ENCODE measurements at regions not wholly inside any gene's neighbourhood (a gene's known extent, or its start where the extent isn't known, plus 50 kb on each side); places are given as distances from the start of the nearest gene placed in this dataset.
"Not testable (repeated sequence)": the region's sequence is repeated elsewhere in the genome, so short reads cannot be mapped to it uniquely, and the experiment has no call there.

DNA sequence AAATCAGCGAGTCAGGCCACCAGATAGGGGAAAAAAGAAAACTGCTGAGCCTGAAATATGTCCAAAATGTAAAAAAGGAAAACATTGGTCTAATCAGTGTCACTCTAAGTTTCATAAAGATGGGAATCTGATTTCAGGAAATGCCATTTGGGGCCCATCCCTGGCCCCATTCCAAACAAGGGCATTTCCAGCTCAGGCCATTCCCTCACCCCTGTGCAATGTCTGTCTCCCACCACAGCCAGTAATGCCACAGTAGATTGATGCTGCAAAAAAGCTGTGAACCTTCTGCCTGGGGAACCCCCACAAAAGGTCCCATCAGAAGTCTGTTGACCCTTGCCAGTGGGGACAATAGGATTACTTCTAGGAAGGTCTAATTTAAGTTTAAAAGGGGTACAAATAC, 199.6 kb downstream of the YTHDC2 start:
- TF ChIP-seq, protein P1, sequence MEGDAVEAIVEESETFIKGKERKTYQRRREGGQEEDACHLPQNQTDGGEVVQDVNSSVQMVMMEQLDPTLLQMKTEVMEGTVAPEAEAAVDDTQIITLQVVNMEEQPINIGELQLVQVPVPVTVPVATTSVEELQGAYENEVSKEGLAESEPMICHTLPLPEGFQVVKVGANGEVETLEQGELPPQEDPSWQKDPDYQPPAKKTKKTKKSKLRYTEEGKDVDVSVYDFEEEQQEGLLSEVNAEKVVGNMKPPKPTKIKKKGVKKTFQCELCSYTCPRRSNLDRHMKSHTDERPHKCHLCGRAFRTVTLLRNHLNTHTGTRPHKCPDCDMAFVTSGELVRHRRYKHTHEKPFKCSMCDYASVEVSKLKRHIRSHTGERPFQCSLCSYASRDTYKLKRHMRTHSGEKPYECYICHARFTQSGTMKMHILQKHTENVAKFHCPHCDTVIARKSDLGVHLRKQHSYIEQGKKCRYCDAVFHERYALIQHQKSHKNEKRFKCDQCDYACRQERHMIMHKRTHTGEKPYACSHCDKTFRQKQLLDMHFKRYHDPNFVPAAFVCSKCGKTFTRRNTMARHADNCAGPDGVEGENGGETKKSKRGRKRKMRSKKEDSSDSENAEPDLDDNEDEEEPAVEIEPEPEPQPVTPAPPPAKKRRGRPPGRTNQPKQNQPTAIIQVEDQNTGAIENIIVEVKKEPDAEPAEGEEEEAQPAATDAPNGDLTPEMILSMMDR (IDR thresholded peaks at IDR 0.05; ENCODE audit: insufficient read depth, low read length) = no peak
- H3K4me3 ChIP-seq (ENCODE audit: low read depth, low read length) = no peak overlapping the region
- DNase-seq (ENCODE audit: low read depth) = no peak

DNA sequence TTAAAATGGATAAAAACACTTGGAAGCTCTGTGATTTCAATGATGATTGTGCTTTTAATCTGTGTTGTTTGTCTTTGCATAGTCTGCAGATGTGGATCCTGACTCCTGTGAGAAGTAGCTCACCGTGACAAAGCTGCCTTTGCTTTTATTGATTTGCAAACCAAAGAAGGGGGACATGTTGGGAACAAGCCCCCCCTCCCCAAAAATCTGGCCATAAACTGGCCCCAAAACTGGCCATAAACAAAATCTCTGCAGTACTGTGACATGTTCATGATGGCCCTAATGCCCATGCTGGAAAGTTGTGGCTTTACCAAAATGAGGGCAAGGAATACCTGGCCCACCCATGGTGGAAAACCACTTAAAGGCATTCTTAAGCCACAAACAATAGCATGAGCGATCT, 202.4 kb downstream of the YTHDC2 start:
- not testable (repeated sequence) for DNase-seq (ENCODE audit: low read depth)

DNA sequence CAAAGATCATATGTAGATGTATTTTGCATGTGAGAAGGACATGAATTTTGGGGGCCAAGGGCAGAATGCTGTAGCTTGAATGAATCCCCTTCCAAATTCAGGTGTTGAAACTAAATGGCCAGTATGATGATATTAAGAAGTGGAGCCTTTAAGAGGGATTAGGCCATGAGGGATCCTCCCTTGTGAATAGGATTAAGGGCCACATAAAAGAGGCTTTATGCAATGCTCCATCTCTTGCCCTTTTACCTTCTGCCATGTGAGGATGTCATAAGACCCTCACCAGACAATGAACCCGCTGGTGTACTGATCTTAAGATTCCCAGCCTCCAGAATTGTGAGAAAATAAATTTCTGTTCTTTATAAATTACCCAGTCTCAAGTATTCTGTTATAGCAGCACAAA, 206.1 kb downstream of the YTHDC2 start:
- TF ChIP-seq, protein P1 (IDR thresholded peaks at IDR 0.05; ENCODE audit: insufficient read depth, low read length) = no peak
- no peak overlapping the region for H3K4me3 ChIP-seq (ENCODE audit: low read depth, low read length)
- no peak for DNase-seq (ENCODE audit: low read depth)

More for the DNA sequence above, 202.4 kb downstream of the YTHDC2 start:
- not testable (repeated sequence) for H3K4me3 ChIP-seq (ENCODE audit: low read depth, low read length)

DNA sequence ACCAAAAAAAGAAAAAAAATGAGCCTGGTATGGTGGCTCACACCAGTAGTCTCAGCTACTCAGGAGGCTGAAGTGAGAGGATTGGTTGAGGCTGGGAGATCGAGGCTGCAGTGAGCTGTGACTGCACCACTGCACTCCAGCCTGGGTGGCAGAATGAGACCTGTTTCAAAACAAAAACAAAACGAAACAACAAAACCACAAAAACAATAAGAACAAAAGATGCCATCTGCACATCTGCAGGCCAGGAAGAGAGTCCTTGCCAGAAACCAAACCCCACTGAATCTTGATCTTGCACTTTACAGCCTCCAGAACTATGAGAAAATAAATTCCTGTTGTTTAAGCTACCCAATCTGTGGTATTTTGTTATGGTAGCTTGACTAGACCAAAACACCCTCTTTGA, 207.7 kb downstream of the YTHDC2 start:
- H3K4me3 ChIP-seq (ENCODE audit: low read depth, low read length) = no peak overlapping the region
- TF ChIP-seq, protein P1 (IDR thresholded peaks at IDR 0.05; ENCODE audit: insufficient read depth, low read length) = no peak
- no peak for DNase-seq (ENCODE audit: low read depth)

DNA sequence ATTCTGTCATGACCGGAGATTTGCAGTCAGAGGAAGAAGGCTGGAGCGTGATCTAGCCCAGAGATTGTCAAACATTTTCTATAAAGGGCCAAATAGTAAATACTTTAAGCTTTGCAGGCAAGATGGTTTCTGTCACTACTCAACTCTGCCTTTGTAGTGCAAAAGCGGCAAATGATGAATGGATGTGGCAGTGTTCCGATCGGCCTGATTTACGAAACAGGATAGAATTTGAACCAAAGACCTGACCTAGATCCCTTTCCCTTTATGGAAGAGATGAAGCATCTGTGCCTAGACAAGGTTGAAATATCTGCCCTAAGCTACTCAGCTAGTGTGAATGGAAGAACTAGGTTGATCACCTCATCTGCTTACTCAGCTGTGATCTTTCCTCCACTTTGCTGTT, 209.5 kb downstream of the YTHDC2 start:
- no peak for DNase-seq (ENCODE audit: low read depth)
- TF ChIP-seq, protein P1 (IDR thresholded peaks at IDR 0.05; ENCODE audit: insufficient read depth, low read length) = no peak
- no peak overlapping the region for H3K4me3 ChIP-seq (ENCODE audit: low read depth, low read length)

DNA sequence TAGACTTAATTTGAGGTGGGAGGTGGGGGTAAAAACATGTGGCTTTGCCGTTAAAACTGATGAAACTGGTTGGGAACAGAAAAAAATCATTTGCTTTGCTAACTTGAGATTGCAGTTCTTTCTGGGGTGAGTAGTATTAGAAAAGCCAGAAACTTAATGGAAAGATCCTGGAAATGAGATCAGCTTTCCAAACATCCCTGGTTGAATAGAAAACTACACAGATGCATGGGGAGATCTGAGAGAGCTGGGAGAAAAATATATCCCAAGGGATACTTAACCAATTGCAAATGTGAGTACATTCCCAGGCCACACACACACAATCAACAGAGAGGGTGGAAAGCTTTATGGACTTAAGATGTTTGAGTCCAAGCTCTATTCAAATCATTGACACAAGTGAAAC, 222.3 kb downstream of the YTHDC2 start:
- TF ChIP-seq, protein P1 (IDR thresholded peaks at IDR 0.05; ENCODE audit: insufficient read depth, low read length) = no peak
- H3K4me3 ChIP-seq (ENCODE audit: low read depth, low read length) = no peak overlapping the region
- no peak for DNase-seq (ENCODE audit: low read depth)

DNA sequence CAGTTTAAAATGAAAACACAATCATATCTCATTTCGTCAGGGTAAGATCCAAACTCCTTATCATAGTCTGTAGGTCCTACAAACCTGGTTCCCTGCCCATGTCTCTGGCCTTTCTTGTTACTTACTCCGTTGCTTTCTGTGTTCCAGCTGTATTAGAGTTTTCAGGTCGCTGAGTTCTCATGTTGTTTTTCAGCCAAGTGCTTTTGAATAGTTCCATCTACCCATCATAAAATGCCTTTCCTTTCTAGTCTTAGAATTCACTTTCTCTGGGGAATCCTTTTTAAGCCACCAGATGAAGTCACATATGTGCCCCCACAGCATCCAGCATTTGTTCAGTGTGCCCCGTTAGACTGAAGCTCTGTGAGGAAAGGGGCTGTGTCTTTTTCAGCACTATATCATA, 228.7 kb downstream of the YTHDC2 start:
- no peak overlapping the region for H3K4me3 ChIP-seq (ENCODE audit: low read depth, low read length)
- TF ChIP-seq, protein P1 (IDR thresholded peaks at IDR 0.05; ENCODE audit: insufficient read depth, low read length) = no peak
- no peak for DNase-seq (ENCODE audit: low read depth)

Measured in fibroblast of the aortic adventitia (primary cell).